Muscle of leg (tissue), 3 donors: ENCODE measurements at regions not wholly inside any gene's neighbourhood (a gene's known extent, or its start where the extent isn't known, plus 50 kb on each side); places are given as distances from the start of the nearest gene placed in this dataset.

Experiments
- DNase-seq: peaks from one replicate; pipeline ENCODE4 v3.0.0; 2013
- H3K27ac ChIP-seq: one replicate; pipeline ENCODE4 v1.5.1; 2013; ENCODE audit warnings: mild to moderate bottlenecking, low read length, control low read depth
- H3K27me3 ChIP-seq: one replicate; pipeline ENCODE4 v1.6.1; 2013; ENCODE audit warnings: low read length; ENCODE audit not compliant: control insufficient read depth, insufficient read depth
- H3K36me3 ChIP-seq: one replicate; pipeline ENCODE4 v1.6.1; 2013; ENCODE audit warnings: low read length; ENCODE audit not compliant: control insufficient read depth, insufficient read depth
- H3K4me1 ChIP-seq: one replicate; pipeline ENCODE4 v1.6.1; 2013; ENCODE audit warnings: low read length; ENCODE audit not compliant: control insufficient read depth, insufficient read depth
- H3K4me3 ChIP-seq: one replicate; pipeline ENCODE4 v1.5.1; 2013; ENCODE audit warnings: low read length, control low read depth
- H3K9me3 ChIP-seq: replicated peaks from 2 replicates; pipeline ENCODE4 v1.6.1; 2013; ENCODE audit warnings: low read depth, low read length; ENCODE audit not compliant: control insufficient read depth
- WGBS: methylation state at CpG from one replicate; pipeline ENCODE4 v1.1.5; 2013; ENCODE audit warnings: missing lambda C conversion rate; ENCODE audit not compliant: insufficient coverage; 5-methylcytosine and 5-hydroxymethylcytosine counted together

GRCh38 chr4:19924761-19925160 is 326.9 kb upstream of the SLIT2 start:
- H3K4me3 ChIP-seq = no peak overlapping the region
- no peaks in the 10 kb centered on the region for H3K4me1 ChIP-seq
- no peak for DNase-seq
- peaks cover 4% of the 10 kb centered on the region for H3K9me3 ChIP-seq
- H3K36me3 ChIP-seq = no peaks in the 10 kb centered on the region
- WGBS = no CpG with 5 or more reads among the region's 1 CpG
- H3K27me3 ChIP-seq = no peaks in the 10 kb centered on the region
- H3K27ac ChIP-seq = no peak overlapping the region

GRCh38 chr4:19915276-19915675 is 336.4 kb upstream of the SLIT2 start:
- Histone ChIP-seq H3K4me1 (no peaks in the 10 kb centered on the region), H3K9me3 (peaks cover 3% of the 10 kb centered on the region), H3K36me3 (no peaks in the 10 kb centered on the region), H3K27me3 (no peaks in the 10 kb centered on the region), H3K4me3 (no peak overlapping the region), H3K27ac (no peak overlapping the region)
- WGBS = no CpG with 5 or more reads among the region's 3 CpGs
- no peak for DNase-seq

GRCh38 chr4:19913650-19914049 is 338.1 kb upstream of the SLIT2 start:
- Histone ChIP-seq H3K9me3 (no peaks in the 10 kb centered on the region), H3K36me3 (no peaks in the 10 kb centered on the region), H3K4me3 (no peak overlapping the region), H3K27ac (no peak overlapping the region), H3K4me1 (no peaks in the 10 kb centered on the region), H3K27me3 (no peaks in the 10 kb centered on the region)
- no CpG with 5 or more reads among the region's 2 CpGs for WGBS
- no peak for DNase-seq

- Histone ChIP-seq H3K9me3 (no peaks in the 10 kb centered on the region), H3K27ac (no peak overlapping the region), H3K4me3 (no peak overlapping the region), H3K36me3 (no peaks in the 10 kb centered on the region), H3K4me1 (no peaks in the 10 kb centered on the region), H3K27me3 (no peaks in the 10 kb centered on the region)
- WGBS = no CpG with 5 or more reads among the region's 1 CpG
- DNase-seq = no peak
Observed at GRCh38 chr4:19910861-19911525, 340.7 kb upstream of the SLIT2 start.

GRCh38 chr4:19905024-19905423 is 346.7 kb upstream of the SLIT2 start:
- WGBS = no CpG with 5 or more reads among the region's 3 CpGs
- Histone ChIP-seq H3K27me3 (no peaks in the 10 kb centered on the region), H3K27ac (no peak overlapping the region), H3K4me3 (no peak overlapping the region), H3K36me3 (no peaks in the 10 kb centered on the region), H3K4me1 (no peaks in the 10 kb centered on the region), H3K9me3 (no peaks in the 10 kb centered on the region)
- DNase-seq = no peak

GRCh38 chr4:19888587-19888986 is 363.1 kb upstream of the SLIT2 start:
- H3K4me1 ChIP-seq = no peaks in the 10 kb centered on the region
- no peak overlapping the region for H3K27ac ChIP-seq
- peaks cover 7% of the 10 kb centered on the region for H3K9me3 ChIP-seq
- DNase-seq = no peak
- H3K36me3 ChIP-seq = no peaks in the 10 kb centered on the region
- H3K27me3 ChIP-seq = no peaks in the 10 kb centered on the region
- 83% methylated on average over 1 of the region's 2 CpGs for WGBS
- H3K4me3 ChIP-seq = no peak overlapping the region

- DNase-seq = no peak
- Histone ChIP-seq H3K27ac (no peak overlapping the region), H3K9me3 (peaks cover 2% of the 10 kb centered on the region), H3K27me3 (no peaks in the 10 kb centered on the region), H3K4me1 (no peaks in the 10 kb centered on the region), H3K4me3 (no peak overlapping the region), H3K36me3 (no peaks in the 10 kb centered on the region)
Observed at GRCh38 chr4:19883841-19884240, 367.9 kb upstream of the SLIT2 start.

- Histone ChIP-seq H3K9me3 (no peaks in the 10 kb centered on the region), H3K4me1 (no peaks in the 10 kb centered on the region), H3K27me3 (no peaks in the 10 kb centered on the region), H3K27ac (no peak overlapping the region), H3K36me3 (no peaks in the 10 kb centered on the region), H3K4me3 (no peak overlapping the region)
- DNase-seq = no peak
- WGBS = 51% methylated on average over 5 of the region's 5 CpGs
Observed at GRCh38 chr4:19880206-19880605, 371.5 kb upstream of the SLIT2 start.

GRCh38 chr4:19879330-19879729 is 372.4 kb upstream of the SLIT2 start:
- no peaks in the 10 kb centered on the region for H3K27me3 ChIP-seq
- no peak overlapping the region for H3K4me3 ChIP-seq
- no peak overlapping the region for H3K27ac ChIP-seq
- no peaks in the 10 kb centered on the region for H3K4me1 ChIP-seq
- no peaks in the 10 kb centered on the region for H3K36me3 ChIP-seq
- WGBS = no CpG with 5 or more reads among the region's 5 CpGs
- no peaks in the 10 kb centered on the region for H3K9me3 ChIP-seq
- no peak for DNase-seq

GRCh38 chr4:19857991-19858390 is 393.7 kb upstream of the SLIT2 start:
- Histone ChIP-seq H3K27me3 (no peaks in the 10 kb centered on the region), H3K4me3 (no peak overlapping the region), H3K27ac (no peak overlapping the region), H3K9me3 (peaks cover 7% of the 10 kb centered on the region), H3K4me1 (no peaks in the 10 kb centered on the region), H3K36me3 (no peaks in the 10 kb centered on the region)
- no CpG with 5 or more reads among the region's 1 CpG for WGBS
- DNase-seq = no peak

- no CpG with 5 or more reads among the region's 2 CpGs for WGBS
- H3K27ac ChIP-seq = no peak overlapping the region
- no peaks in the 10 kb centered on the region for H3K4me1 ChIP-seq
- peak; percentile 93 for DNase-seq
- peaks cover 7% of the 10 kb centered on the region for H3K9me3 ChIP-seq
- no peaks in the 10 kb centered on the region for H3K27me3 ChIP-seq
- no peaks in the 10 kb centered on the region for H3K36me3 ChIP-seq
- no peak overlapping the region for H3K4me3 ChIP-seq
Observed at GRCh38 chr4:19857380-19857779, 394.3 kb upstream of the SLIT2 start.
